GM21515 (cell line): ENCODE measurements at regions not wholly inside any gene's neighbourhood (a gene's known extent, or its start where the extent isn't known, plus 50 kb on each side); places are given as distances from the start of the nearest gene placed in this dataset.
"Not testable (repeated sequence)": the region's sequence is repeated elsewhere in the genome, so short reads cannot be mapped to it uniquely, and the experiment has no call there.

Source experiments
- ATAC-seq: cut with Tn5 transposase; IDR thresholded peaks from one replicate; pipeline ENCODE4 v1.9.1; 2021; ENCODE audit not compliant: unreplicated experiment

GRCh38 chr10:6986927-6987326 is 406.9 kb upstream of the PRKCQ start:
- ATAC-seq = no peak

GRCh38 chr10:6985644-6986043 is 405.6 kb upstream of the PRKCQ start:
- no peak for ATAC-seq

- ATAC-seq = no peak
These were observed 404.9 kb upstream of the PRKCQ start for GRCh38 chr10:6984971-6985370.

- ATAC-seq = not testable (repeated sequence)
These were observed 403.9 kb upstream of the PRKCQ start for GRCh38 chr10:6984016-6984415.

GRCh38 chr10:6980353-6980752 is 400.3 kb upstream of the PRKCQ start:
- no peak for ATAC-seq

GRCh38 chr10:6979371-6979770 is 399.3 kb upstream of the PRKCQ start:
- no peak for ATAC-seq

GRCh38 chr10:6978187-6978627 is 398.1 kb upstream of the PRKCQ start:
- no peak for ATAC-seq

- no peak for ATAC-seq
These were observed 397.5 kb upstream of the PRKCQ start for GRCh38 chr10:6977398-6978186.

- ATAC-seq = no peak
These were observed 393.8 kb upstream of the PRKCQ start for GRCh38 chr10:6973899-6974298.

GRCh38 chr10:6972226-6972625 is 392.1 kb upstream of the PRKCQ start:
- ATAC-seq = no peak

- no peak for ATAC-seq
These were observed 389.6 kb upstream of the PRKCQ start for GRCh38 chr10:6969659-6970058.

- ATAC-seq = no peak
These were observed 384.5 kb upstream of the PRKCQ start for GRCh38 chr10:6964543-6964942.

- no peak for ATAC-seq
These were observed 382.5 kb upstream of the PRKCQ start for GRCh38 chr10:6962576-6962975.

GRCh38 chr10:6958711-6959110 is 378.6 kb upstream of the PRKCQ start:
- ATAC-seq = no peak

- no peak for ATAC-seq
These were observed 378.2 kb upstream of the PRKCQ start for GRCh38 chr10:6958254-6958653.

- no peak for ATAC-seq
These were observed 377.8 kb upstream of the PRKCQ start for GRCh38 chr10:6957851-6958250.

- no peak for ATAC-seq
These were observed 376.5 kb upstream of the PRKCQ start for GRCh38 chr10:6956562-6956961.

- no peak for ATAC-seq
These were observed 373.3 kb upstream of the PRKCQ start for GRCh38 chr10:6953271-6953801.

- ATAC-seq = no peak
These were observed 371.7 kb upstream of the PRKCQ start for GRCh38 chr10:6951732-6952131.

- no peak for ATAC-seq
These were observed 370.1 kb upstream of the PRKCQ start for GRCh38 chr10:6950133-6950532.

GRCh38 chr10:6944436-6944835 is 364.4 kb upstream of the PRKCQ start:
- no peak for ATAC-seq

GRCh38 chr10:6938384-6938783 is 358.3 kb upstream of the PRKCQ start:
- ATAC-seq = no peak

- ATAC-seq = no peak
These were observed 356.9 kb upstream of the PRKCQ start for GRCh38 chr10:6936931-6937330.
